Fibroblast of mammary gland (primary cell): ENCODE measurements at regions not wholly inside any gene's neighbourhood (a gene's known extent, or its start where the extent isn't known, plus 50 kb on each side); places are given as distances from the start of the nearest gene placed in this dataset.

Experiments used
- DNase-seq: peaks from one replicate; pipeline ENCODE4 v3.0.0-alpha.2; 2010; ENCODE audit warnings: low read depth
- H3K4me3 ChIP-seq: 2 replicates; pipeline ENCODE4 v1.5.1; 2011; ENCODE audit warnings: low read depth, mild to moderate bottlenecking, low read length, moderate library complexity; ENCODE audit not compliant: control insufficient read depth
- CTCF ChIP-seq: conservative IDR thresholded peaks from 2 replicates; pipeline ENCODE4 v1.5.1; 2011; ENCODE audit warnings: low read depth, low read length, inconsistent platforms; ENCODE audit not compliant: control insufficient read depth, insufficient read depth

- no peak for DNase-seq
- TF ChIP-seq CTCF = no peak
- H3K4me3 ChIP-seq = no peak overlapping the region
Observed at GRCh38 chr10:43857931-43858315, 209.2 kb upstream of the ZNF32 start.

GRCh38 chr10:43857206-43857930, 208.7 kb upstream of the ZNF32 start:
- TF ChIP-seq CTCF = no peak

GRCh38 chr10:43856299-43856698, 207.6 kb upstream of the ZNF32 start:
- H3K4me3 ChIP-seq = no peak overlapping the region
- no peak for TF ChIP-seq CTCF
- DNase-seq = no peak

More at GRCh38 chr10:43857206-43857930, 208.7 kb upstream of the ZNF32 start:
- no peak overlapping the region for H3K4me3 ChIP-seq
- DNase-seq = peak; percentile 95

- TF ChIP-seq CTCF = no peak
- no peak for DNase-seq
- H3K4me3 ChIP-seq = no peak overlapping the region
Observed at GRCh38 chr10:43855667-43856210, 207.1 kb upstream of the ZNF32 start.

- TF ChIP-seq CTCF = no peak
- peak; percentile 61 for DNase-seq
- no peak overlapping the region for H3K4me3 ChIP-seq
Observed at GRCh38 chr10:43854007-43854406, 205.3 kb upstream of the ZNF32 start.

- no peak for DNase-seq
- no peak overlapping the region for H3K4me3 ChIP-seq
- TF ChIP-seq CTCF = no peak
Observed at GRCh38 chr10:43853369-43853768, 204.7 kb upstream of the ZNF32 start.
